ENCODE measurements at regions not wholly inside any gene's neighbourhood (a gene's known extent, or its start where the extent isn't known, plus 50 kb on each side); places are given as distances from the start of the nearest gene placed in this dataset.
"Not testable (repeated sequence)": the region's sequence is repeated elsewhere in the genome, so short reads cannot be mapped to it uniquely, and the experiment has no call there.

GRCh38 chr5:32842813-32843530 is 131.9 kb downstream of the NPR3 start:
- no peak for DNase-seq (ENCODE audit: low spot score in 2 of 2)
- Mint-ChIP-seq H3K9me3 (no peaks in the 10 kb centered on the region), H3K4me1 (no peaks in the 10 kb centered on the region), H3K36me3 (no peaks in the 10 kb centered on the region), H3K27ac (no peak overlapping the region), H3K4me3 (no peak overlapping the region)
- no peak for ATAC-seq

- Mint-ChIP-seq H3K27ac (no peak overlapping the region), H3K4me3 (no peak overlapping the region), H3K36me3 (no peaks in the 10 kb centered on the region), H3K4me1 (no peaks in the 10 kb centered on the region), H3K9me3 (peaks cover 2% of the 10 kb centered on the region)
- ATAC-seq (no peak), DNase-seq (ENCODE audit: low spot score in 2 of 2) (no peak)
Measured at GRCh38 chr5:32843531-32843895, 132.4 kb downstream of the NPR3 start.

- no peaks in the 10 kb centered on the region for H3K36me3 Mint-ChIP-seq
- no peak overlapping the region for H3K27ac Mint-ChIP-seq
- H3K9me3 Mint-ChIP-seq: peaks cover 9% of the 10 kb centered on the region
- H3K4me3 Mint-ChIP-seq: no peak overlapping the region
- ATAC-seq (no peak), DNase-seq (ENCODE audit: low spot score in 2 of 2) (no peak)
- H3K4me1 Mint-ChIP-seq: no peaks in the 10 kb centered on the region
Measured at GRCh38 chr5:32845171-32845570, 134.1 kb downstream of the NPR3 start.

- no peaks in the 10 kb centered on the region for H3K4me1 Mint-ChIP-seq
- DNase-seq (ENCODE audit: low spot score in 2 of 2): no peak
Measured at GRCh38 chr5:32848120-32848519, 137.0 kb downstream of the NPR3 start.

GRCh38 chr5:32848681-32849080 is 137.6 kb downstream of the NPR3 start:
- Mint-ChIP-seq H3K4me3 (no peak overlapping the region), H3K4me1 (no peaks in the 10 kb centered on the region), H3K27ac (no peak overlapping the region), H3K9me3 (peaks cover 11% of the 10 kb centered on the region), H3K36me3 (no peaks in the 10 kb centered on the region)
- ATAC-seq (no peak), DNase-seq (ENCODE audit: low spot score in 2 of 2) (no peak)

More at GRCh38 chr5:32848120-32848519, 137.0 kb downstream of the NPR3 start:
- no peak for ATAC-seq
- H3K36me3 Mint-ChIP-seq: no peaks in the 10 kb centered on the region
- H3K27ac Mint-ChIP-seq: no peak overlapping the region
- peaks cover 11% of the 10 kb centered on the region for H3K9me3 Mint-ChIP-seq
- no peak overlapping the region for H3K4me3 Mint-ChIP-seq

GRCh38 chr5:32850817-32851496 is 139.8 kb downstream of the NPR3 start:
- ATAC-seq: no peak
- Mint-ChIP-seq H3K9me3 (peaks cover 14% of the 10 kb centered on the region), H3K36me3 (no peaks in the 10 kb centered on the region), H3K27ac (no peak overlapping the region), H3K4me1 (no peaks in the 10 kb centered on the region), H3K4me3 (no peak overlapping the region)
- no peak for DNase-seq (ENCODE audit: low spot score in 2 of 2)

- Mint-ChIP-seq H3K27ac (no peak overlapping the region), H3K4me1 (no peaks in the 10 kb centered on the region), H3K36me3 (no peaks in the 10 kb centered on the region), H3K9me3 (peaks cover 14% of the 10 kb centered on the region), H3K4me3 (no peak overlapping the region)
- DNase-seq (ENCODE audit: low spot score in 2 of 2): no peak
- no peak for ATAC-seq
Measured at GRCh38 chr5:32851559-32852173, 140.5 kb downstream of the NPR3 start.

- Mint-ChIP-seq H3K9me3 (peaks cover 14% of the 10 kb centered on the region), H3K27ac (no peak overlapping the region), H3K4me3 (no peak overlapping the region), H3K4me1 (no peaks in the 10 kb centered on the region), H3K36me3 (no peaks in the 10 kb centered on the region)
- DNase-seq (ENCODE audit: low spot score in 2 of 2) (no peak), ATAC-seq (no peak)
Measured at GRCh38 chr5:32852535-32852934, 141.4 kb downstream of the NPR3 start.

- H3K9me3 Mint-ChIP-seq: peaks cover 14% of the 10 kb centered on the region
- no peaks in the 10 kb centered on the region for H3K4me1 Mint-ChIP-seq
- H3K27ac Mint-ChIP-seq: no peak overlapping the region
- ATAC-seq: no peak
- no peak for DNase-seq (ENCODE audit: low spot score in 2 of 2)
- H3K36me3 Mint-ChIP-seq: no peaks in the 10 kb centered on the region
- no peak overlapping the region for H3K4me3 Mint-ChIP-seq
Measured at GRCh38 chr5:32852976-32853375, 141.9 kb downstream of the NPR3 start.

- Mint-ChIP-seq H3K4me1 (no peaks in the 10 kb centered on the region), H3K27ac (no peak overlapping the region), H3K4me3 (no peak overlapping the region), H3K9me3 (peaks cover 9% of the 10 kb centered on the region), H3K36me3 (no peaks in the 10 kb centered on the region)
- no peak for ATAC-seq
- DNase-seq (ENCODE audit: low spot score in 2 of 2): no peak
Measured at GRCh38 chr5:32854473-32854872, 143.4 kb downstream of the NPR3 start.

GRCh38 chr5:32859211-32859641 is 148.1 kb downstream of the NPR3 start:
- DNase-seq (ENCODE audit: low spot score in 2 of 2) (no peak), ATAC-seq (no peak)
- no peaks in the 10 kb centered on the region for H3K36me3 Mint-ChIP-seq

GRCh38 chr5:32865475-32865874 is 154.4 kb downstream of the NPR3 start:
- Mint-ChIP-seq H3K36me3 (no peaks in the 10 kb centered on the region), H3K27ac (no peak overlapping the region), H3K4me1 (no peaks in the 10 kb centered on the region), H3K9me3 (peaks cover 18% of the 10 kb centered on the region), H3K4me3 (no peak overlapping the region)
- ATAC-seq (no peak), DNase-seq (ENCODE audit: low spot score in 2 of 2) (no peak)

More at GRCh38 chr5:32859211-32859641, 148.1 kb downstream of the NPR3 start:
- peaks cover 13% of the 10 kb centered on the region for H3K9me3 Mint-ChIP-seq
- no peaks in the 10 kb centered on the region for H3K4me1 Mint-ChIP-seq
- no peak overlapping the region for H3K27ac Mint-ChIP-seq
- H3K4me3 Mint-ChIP-seq: no peak overlapping the region

- H3K4me1 Mint-ChIP-seq: no peaks in the 10 kb centered on the region
- H3K36me3 Mint-ChIP-seq: no peaks in the 10 kb centered on the region
- no peak overlapping the region for H3K27ac Mint-ChIP-seq
- peaks cover 15% of the 10 kb centered on the region for H3K9me3 Mint-ChIP-seq
- DNase-seq (ENCODE audit: low spot score in 2 of 2) (no peak), ATAC-seq (no peak)
- no peak overlapping the region for H3K4me3 Mint-ChIP-seq
Measured at GRCh38 chr5:32866138-32866537, 155.0 kb downstream of the NPR3 start.

GRCh38 chr5:32869216-32869615 is 158.1 kb downstream of the NPR3 start:
- no peak overlapping the region for H3K27ac Mint-ChIP-seq
- no peak overlapping the region for H3K4me3 Mint-ChIP-seq
- H3K36me3 Mint-ChIP-seq: no peaks in the 10 kb centered on the region
- DNase-seq (ENCODE audit: low spot score in 2 of 2) (no peak), ATAC-seq (no peak)
- peaks cover 18% of the 10 kb centered on the region for H3K9me3 Mint-ChIP-seq
- H3K4me1 Mint-ChIP-seq: no peaks in the 10 kb centered on the region

GRCh38 chr5:32876791-32877190 is 165.7 kb downstream of the NPR3 start:
- DNase-seq (ENCODE audit: low spot score in 2 of 2) (no peak), ATAC-seq (no peak)
- H3K27ac Mint-ChIP-seq: no peak overlapping the region
- H3K36me3 Mint-ChIP-seq: no peaks in the 10 kb centered on the region
- no peak overlapping the region for H3K4me3 Mint-ChIP-seq
- peaks cover 28% of the 10 kb centered on the region for H3K9me3 Mint-ChIP-seq
- H3K4me1 Mint-ChIP-seq: no peaks in the 10 kb centered on the region

GRCh38 chr5:32879364-32879763 is 168.2 kb downstream of the NPR3 start:
- H3K27ac Mint-ChIP-seq; H3K36me3 Mint-ChIP-seq; H3K4me3 Mint-ChIP-seq; DNase-seq (ENCODE audit: low spot score in 2 of 2); H3K4me1 Mint-ChIP-seq; ATAC-seq: not testable (repeated sequence)
- peaks cover 34% of the 10 kb centered on the region for H3K9me3 Mint-ChIP-seq
